MG63 (cell line): ENCODE measurements at regions not wholly inside any gene's neighbourhood (a gene's known extent, or its start where the extent isn't known, plus 50 kb on each side); places are given as distances from the start of the nearest gene placed in this dataset.
"Not testable (repeated sequence)": the region's sequence is repeated elsewhere in the genome, so short reads cannot be mapped to it uniquely, and the experiment has no call there.

Experiments
- DNase-seq: peaks from one replicate; pipeline ENCODE4 v3.0.0-alpha.2; 2020
- H3K27me3 ChIP-seq: fragments of 250-450 bp; sonication (Bioruptor Pico); 2 replicates; pipeline ENCODE4 v1.5.1; 2020; ENCODE audit warnings: mild to moderate bottlenecking, moderate library complexity
- H3K36me3 ChIP-seq: fragments of 250-450 bp; sonication (Bioruptor Pico); 2 replicates; pipeline ENCODE4 v1.5.1; 2020; ENCODE audit warnings: mild to moderate bottlenecking, moderate library complexity
- H3K4me3 ChIP-seq: fragments of 250-450 bp; sonication (Bioruptor Pico); 2 replicates; pipeline ENCODE4 v1.5.1; 2020; ENCODE audit warnings: mild to moderate bottlenecking, moderate library complexity
- H3K9me3 ChIP-seq: fragments of 250-450 bp; sonication (Bioruptor Pico); 2 replicates; pipeline ENCODE4 v1.5.1; 2020; ENCODE audit warnings: mild to moderate bottlenecking, moderate library complexity

- Histone ChIP-seq H3K36me3 (no peaks in the 10 kb centered on the region), H3K27me3 (no peaks in the 10 kb centered on the region), H3K4me3 (no peak overlapping the region), H3K9me3 (no peaks in the 10 kb centered on the region)
- no peak for DNase-seq
Measured at GRCh38 chr5:90071656-90072055, 337.9 kb downstream of the CETN3 start.

GRCh38 chr5:90071066-90071465, 338.5 kb downstream of the CETN3 start:
- no peaks in the 10 kb centered on the region for H3K9me3 ChIP-seq
- H3K27me3 ChIP-seq: no peaks in the 10 kb centered on the region
- H3K36me3 ChIP-seq: no peaks in the 10 kb centered on the region
- no peak overlapping the region for H3K4me3 ChIP-seq
- DNase-seq: no peak

- Histone ChIP-seq H3K36me3 (no peaks in the 10 kb centered on the region), H3K9me3 (no peaks in the 10 kb centered on the region), H3K4me3 (no peak overlapping the region), H3K27me3 (no peaks in the 10 kb centered on the region)
- no peak for DNase-seq
Measured at GRCh38 chr5:90066920-90067319, 342.6 kb downstream of the CETN3 start.

- Histone ChIP-seq H3K4me3 (no peak overlapping the region), H3K36me3 (no peaks in the 10 kb centered on the region), H3K9me3 (no peaks in the 10 kb centered on the region), H3K27me3 (no peaks in the 10 kb centered on the region)
- no peak for DNase-seq
Measured at GRCh38 chr5:90056911-90057705, 352.4 kb downstream of the CETN3 start.

- Histone ChIP-seq H3K27me3 (no peaks in the 10 kb centered on the region), H3K4me3 (no peak overlapping the region), H3K36me3 (no peaks in the 10 kb centered on the region), H3K9me3 (no peaks in the 10 kb centered on the region)
- no peak for DNase-seq
Measured at GRCh38 chr5:90055831-90056328, 353.7 kb downstream of the CETN3 start.

DNA sequence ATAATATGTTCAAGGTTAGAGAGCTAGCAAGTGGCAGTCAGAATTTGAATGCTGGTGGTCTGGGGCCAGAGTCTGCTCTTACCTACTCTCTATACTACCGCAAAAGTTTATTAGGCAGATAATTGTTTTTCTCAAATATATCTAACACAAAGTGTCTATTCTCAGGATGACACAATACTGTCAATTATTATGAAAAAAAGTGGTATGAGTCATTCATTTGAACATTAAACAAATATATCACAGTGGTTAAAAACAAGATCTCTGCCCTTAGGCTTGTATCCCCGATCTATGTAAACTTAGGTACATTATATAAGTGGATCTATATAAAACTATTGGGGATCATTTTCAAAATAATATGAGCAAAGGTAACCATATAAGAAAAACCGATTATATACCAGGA, 354.9 kb downstream of the CETN3 start:
- H3K9me3 ChIP-seq: no peaks in the 10 kb centered on the region
- no peak for DNase-seq
- no peaks in the 10 kb centered on the region for H3K27me3 ChIP-seq
- no peaks in the 10 kb centered on the region for H3K36me3 ChIP-seq
- no peak overlapping the region for H3K4me3 ChIP-seq

DNA sequence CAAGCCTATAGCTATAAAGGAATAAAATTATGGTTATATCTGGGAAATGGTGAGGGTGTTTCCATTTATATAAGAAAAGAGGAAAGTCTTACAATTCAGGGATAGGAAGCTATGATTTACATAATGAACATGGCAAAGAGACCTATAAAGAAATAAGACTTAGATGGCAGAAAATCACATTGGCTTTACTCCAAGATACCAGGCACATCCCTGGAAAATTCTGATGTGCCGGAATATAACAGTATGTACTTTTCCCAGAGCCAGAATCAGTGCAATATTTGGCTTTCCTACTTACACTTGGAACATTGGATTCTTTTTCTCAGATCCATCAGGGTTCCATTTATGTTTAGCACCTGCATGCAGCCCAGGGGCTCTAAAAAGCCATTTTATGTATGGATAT, 357.8 kb downstream of the CETN3 start:
- Histone ChIP-seq H3K27me3 (no peaks in the 10 kb centered on the region), H3K36me3 (no peaks in the 10 kb centered on the region), H3K4me3 (no peak overlapping the region), H3K9me3 (no peaks in the 10 kb centered on the region)
- no peak for DNase-seq

DNA sequence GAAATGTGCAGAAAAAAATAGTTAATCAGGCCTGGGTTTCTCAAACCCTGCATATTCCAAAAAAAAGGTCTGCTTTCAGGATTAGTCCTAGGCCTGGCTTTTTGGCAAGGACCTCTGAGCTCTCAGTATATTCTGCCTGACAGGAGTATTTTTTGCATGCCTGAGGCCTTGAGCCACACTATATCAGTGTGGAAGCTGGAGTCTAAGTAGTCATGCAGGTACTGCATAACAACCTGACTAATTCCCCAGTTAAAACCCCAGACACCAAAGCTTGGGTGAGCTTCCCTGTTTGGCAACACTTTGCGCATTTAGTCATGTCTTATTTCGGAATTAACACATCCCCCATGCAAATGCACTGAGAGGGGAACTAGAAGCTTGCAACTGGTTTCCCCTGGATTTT, 359.5 kb downstream of the CETN3 start:
- Histone ChIP-seq H3K27me3 (no peaks in the 10 kb centered on the region), H3K9me3 (no peaks in the 10 kb centered on the region), H3K4me3 (no peak overlapping the region), H3K36me3 (no peaks in the 10 kb centered on the region)
- DNase-seq: no peak

- no peak for DNase-seq
- H3K27me3 ChIP-seq: no peaks in the 10 kb centered on the region
- H3K36me3 ChIP-seq: no peaks in the 10 kb centered on the region
- H3K4me3 ChIP-seq: no peak overlapping the region
- H3K9me3 ChIP-seq: peaks cover 2% of the 10 kb centered on the region; the same call in 1 of the 2 replicates
Measured at GRCh38 chr5:90047113-90047512, 362.4 kb downstream of the CETN3 start.

GRCh38 chr5:90040082-90040481, 369.5 kb downstream of the CETN3 start:
- H3K36me3 ChIP-seq, DNase-seq, H3K4me3 ChIP-seq, H3K9me3 ChIP-seq, H3K27me3 ChIP-seq: not testable (repeated sequence)

GRCh38 chr5:90037646-90038045, 371.9 kb downstream of the CETN3 start:
- H3K27me3 ChIP-seq: no peaks in the 10 kb centered on the region
- H3K4me3 ChIP-seq: no peak overlapping the region
- H3K9me3 ChIP-seq: peaks cover 2% of the 10 kb centered on the region; the same call in 1 of the 2 replicates
- H3K36me3 ChIP-seq: no peaks in the 10 kb centered on the region
- DNase-seq: peak; percentile 36

DNA sequence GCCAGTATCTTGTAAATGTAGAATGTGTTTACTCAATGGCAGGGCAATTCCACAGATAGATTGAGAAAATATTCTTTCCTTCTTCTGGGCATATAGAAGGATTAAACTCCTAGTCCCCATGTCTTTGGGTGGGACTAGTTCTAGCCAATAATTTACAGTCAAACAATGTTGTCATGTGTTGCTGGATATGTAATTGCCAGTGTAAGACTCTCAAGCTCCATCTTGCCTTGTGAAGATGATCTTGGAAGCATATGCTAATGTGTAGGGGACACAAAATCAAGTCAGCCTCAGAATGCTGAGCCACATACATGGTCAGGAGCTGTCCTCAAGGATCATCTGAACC, 386.9 kb downstream of the CETN3 start:
- Histone ChIP-seq H3K4me3 (no peak overlapping the region), H3K36me3 (no peaks in the 10 kb centered on the region), H3K9me3 (no peaks in the 10 kb centered on the region), H3K27me3 (no peaks in the 10 kb centered on the region)
- no peak for DNase-seq

DNA sequence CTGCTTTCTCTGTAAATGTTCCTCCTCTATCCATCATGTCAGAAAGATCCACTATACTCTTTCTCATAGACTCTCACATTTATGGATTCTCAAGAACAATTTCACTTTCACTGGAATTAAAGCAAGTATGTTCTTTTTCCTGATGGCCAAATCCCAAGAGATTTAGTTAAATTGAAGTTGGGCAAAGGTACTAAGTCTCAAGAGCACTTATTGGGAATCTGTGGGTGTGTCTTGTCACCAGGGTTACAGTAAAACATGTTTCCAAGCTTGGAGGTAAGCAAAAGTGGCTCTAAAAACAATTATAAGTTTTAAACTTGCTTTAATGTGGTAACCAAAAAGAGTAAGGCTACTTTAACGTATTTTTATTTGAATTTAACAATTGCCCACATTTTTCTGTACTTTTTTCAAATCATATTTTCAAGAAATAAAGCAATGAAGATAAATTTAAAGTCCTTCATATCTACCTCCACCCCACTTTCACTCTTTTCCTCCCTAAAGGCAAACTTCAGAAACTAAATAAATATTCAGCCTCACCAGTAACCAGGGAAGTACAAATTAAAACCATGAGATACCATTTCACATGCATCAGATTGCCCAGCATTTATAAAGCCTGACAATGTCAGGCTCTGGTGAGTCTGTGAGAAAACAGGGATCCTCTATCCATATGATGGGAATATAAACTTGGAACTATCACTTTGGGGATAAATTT, 387.4 kb downstream of the CETN3 start:
- no peak for DNase-seq
- Histone ChIP-seq H3K9me3 (no peaks in the 10 kb centered on the region), H3K27me3 (no peaks in the 10 kb centered on the region), H3K4me3 (no peak overlapping the region), H3K36me3 (no peaks in the 10 kb centered on the region)

- DNase-seq: peak; percentile 5
- no peaks in the 10 kb centered on the region for H3K9me3 ChIP-seq
Measured at GRCh38 chr5:90020575-90021538, 388.7 kb downstream of the CETN3 start.

GRCh38 chr5:90017239-90017638, 392.3 kb downstream of the CETN3 start:
- no peaks in the 10 kb centered on the region for H3K9me3 ChIP-seq
- H3K4me3 ChIP-seq: no peak overlapping the region
- no peaks in the 10 kb centered on the region for H3K36me3 ChIP-seq
- no peaks in the 10 kb centered on the region for H3K27me3 ChIP-seq
- DNase-seq: no peak

More at GRCh38 chr5:90020575-90021538, 388.7 kb downstream of the CETN3 start:
- Histone ChIP-seq H3K36me3 (no peaks in the 10 kb centered on the region), H3K27me3 (no peaks in the 10 kb centered on the region), H3K4me3 (peak overlapping the region; percentile 28)

GRCh38 chr5:90015584-90016018, 394.0 kb downstream of the CETN3 start:
- Histone ChIP-seq H3K9me3 (no peaks in the 10 kb centered on the region), H3K36me3 (no peaks in the 10 kb centered on the region), H3K4me3 (no peak overlapping the region), H3K27me3 (no peaks in the 10 kb centered on the region)
- no peak for DNase-seq

GRCh38 chr5:90014420-90014819, 395.1 kb downstream of the CETN3 start:
- H3K27me3 ChIP-seq: no peaks in the 10 kb centered on the region
- no peak for DNase-seq
- no peak overlapping the region for H3K4me3 ChIP-seq
- no peaks in the 10 kb centered on the region for H3K36me3 ChIP-seq
- no peaks in the 10 kb centered on the region for H3K9me3 ChIP-seq
